GM21360 (cell line): ENCODE measurements at regions not wholly inside any gene's neighbourhood (a gene's known extent, or its start where the extent isn't known, plus 50 kb on each side); places are given as distances from the start of the nearest gene placed in this dataset.

ENCODE experiments used
- ATAC-seq: cut with Tn5 transposase; IDR thresholded peaks from one replicate; pipeline ENCODE4 v1.9.1; 2021; ENCODE audit warnings: mild to moderate bottlenecking, moderate library complexity; ENCODE audit not compliant: unreplicated experiment

GRCh38 chr17:65446838-65447526, 114.5 kb downstream of the AXIN2 start:
- ATAC-seq = no peak

DNA sequence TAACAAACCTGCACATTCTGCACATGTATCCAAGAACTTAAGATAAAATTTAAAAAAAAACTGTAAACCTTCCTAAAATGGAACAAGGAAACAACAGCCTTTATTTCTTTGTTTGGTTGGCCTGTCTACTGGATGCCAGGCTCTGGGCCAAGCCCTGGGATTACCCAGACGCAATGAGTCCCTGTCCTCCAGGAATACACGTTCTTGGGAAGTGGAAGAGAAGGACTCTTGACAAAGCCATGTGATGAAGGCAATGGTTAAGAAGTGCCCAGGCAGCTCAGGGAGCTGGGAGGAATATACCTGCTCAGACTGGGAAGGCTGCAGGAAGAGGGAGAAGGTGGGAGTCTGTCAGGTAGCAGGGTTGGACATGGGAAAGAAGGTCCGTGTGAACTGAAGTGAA, 115.4 kb downstream of the AXIN2 start:
- ATAC-seq = no peak

DNA sequence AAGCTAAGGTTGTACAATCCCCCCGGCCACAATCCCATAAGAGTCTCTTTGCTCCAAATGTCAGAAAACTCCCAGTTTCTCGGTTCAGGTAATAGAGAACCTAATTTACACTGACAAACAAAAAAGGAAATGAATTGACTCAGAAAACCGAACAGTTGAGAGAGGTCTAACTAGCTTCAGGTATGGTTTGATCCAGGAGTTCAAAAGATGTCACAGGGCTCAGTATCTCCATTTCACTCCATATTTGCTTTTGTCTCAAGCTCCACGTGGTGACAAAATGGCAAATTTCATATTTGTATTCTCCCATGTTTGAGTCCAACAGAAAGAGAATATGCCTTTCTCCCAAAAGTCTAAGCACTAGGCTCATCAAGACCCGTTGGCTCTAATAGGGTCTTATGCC, 117.4 kb downstream of the AXIN2 start:
- no peak for ATAC-seq

DNA sequence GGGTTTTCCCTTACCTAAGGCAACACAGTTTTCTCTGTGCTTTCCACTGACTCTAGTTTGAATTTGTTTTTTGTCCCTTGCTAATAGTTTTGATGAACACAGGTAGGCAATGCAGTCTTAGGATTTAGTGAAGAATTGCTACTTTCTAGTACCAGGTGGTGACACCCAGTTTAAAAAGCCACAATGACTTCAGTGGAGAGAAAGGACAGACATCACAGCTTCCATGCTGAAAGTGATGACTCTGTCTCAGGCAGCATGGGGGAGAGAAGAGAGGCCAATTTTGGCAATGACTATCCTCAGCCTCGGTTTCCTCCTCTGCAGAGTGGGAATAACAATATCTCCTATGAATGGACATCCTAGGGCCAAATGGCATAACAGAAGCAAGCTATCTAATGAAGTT, 118.8 kb downstream of the AXIN2 start:
- no peak for ATAC-seq

GRCh38 chr17:65442250-65442649, 119.2 kb downstream of the AXIN2 start:
- ATAC-seq = no peak

DNA sequence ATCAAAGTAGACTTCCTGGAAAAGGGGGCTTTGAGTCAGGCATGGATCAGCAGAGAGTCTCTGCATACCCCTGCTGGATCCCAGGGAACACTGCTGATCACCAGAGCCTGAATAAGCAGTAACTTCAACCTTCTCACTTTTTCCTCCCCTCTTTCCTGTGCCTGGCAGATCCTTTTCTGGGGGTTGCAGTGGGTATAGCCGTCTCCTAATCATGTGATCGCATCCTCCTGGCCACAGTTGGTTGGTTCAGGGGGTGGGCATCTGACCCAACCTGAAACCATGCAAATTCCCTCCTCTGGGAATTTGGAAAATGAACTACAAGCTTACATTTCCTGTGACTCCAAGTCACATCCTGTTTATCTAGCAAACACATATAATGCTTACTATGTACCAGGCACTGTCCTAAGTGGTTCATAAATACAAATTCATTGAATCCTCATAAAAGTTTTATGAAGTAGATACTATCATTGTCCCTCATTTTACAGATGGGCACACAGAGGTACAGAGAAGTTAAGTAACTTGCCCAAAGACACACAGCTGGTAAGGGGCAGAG, 120.3 kb downstream of the AXIN2 start:
- ATAC-seq = no peak

GRCh38 chr17:65438708-65439294, 122.6 kb downstream of the AXIN2 start:
- no peak for ATAC-seq

DNA sequence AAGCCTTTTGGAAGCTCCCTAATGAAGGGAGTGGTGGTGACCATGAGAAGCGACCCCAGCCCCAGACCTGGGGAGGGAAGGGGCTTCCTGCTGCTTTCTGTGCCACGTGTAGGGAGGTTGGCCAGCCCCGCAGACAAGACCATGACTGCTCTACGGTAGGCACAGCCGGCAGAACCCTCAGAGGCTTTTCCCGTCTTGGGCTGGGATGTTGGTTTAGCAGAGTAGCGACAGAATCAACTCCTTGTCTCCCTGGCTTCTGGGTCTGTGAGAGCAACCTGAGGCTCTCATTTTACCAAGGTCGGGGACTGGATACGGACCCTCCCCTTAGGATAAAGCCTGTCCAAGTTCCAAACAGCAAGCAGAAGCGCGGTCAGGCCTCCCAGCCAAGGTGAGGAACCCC, 123.3 kb downstream of the AXIN2 start:
- no peak for ATAC-seq

GRCh38 chr17:65436871-65437270, 124.6 kb downstream of the AXIN2 start:
- ATAC-seq = no peak

DNA sequence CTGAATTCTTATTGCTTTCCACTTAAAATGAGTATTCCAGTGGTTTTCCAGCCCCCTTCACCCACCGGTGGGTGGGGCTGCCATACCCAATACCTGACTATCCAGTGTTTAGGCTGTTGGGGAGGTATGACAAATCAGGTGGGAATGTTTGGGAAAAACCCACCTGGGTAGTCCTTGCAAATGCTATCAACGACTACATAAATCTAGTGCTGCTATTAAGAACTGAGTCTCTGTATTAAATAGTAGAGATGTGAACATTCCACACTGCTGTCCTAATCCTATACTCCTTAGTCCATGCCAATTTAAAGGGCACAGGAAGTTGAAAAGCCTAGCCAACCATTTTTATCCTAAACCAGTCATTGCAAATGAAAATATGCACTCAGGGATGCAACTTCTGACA, 126.6 kb downstream of the AXIN2 start:
- no peak for ATAC-seq

DNA sequence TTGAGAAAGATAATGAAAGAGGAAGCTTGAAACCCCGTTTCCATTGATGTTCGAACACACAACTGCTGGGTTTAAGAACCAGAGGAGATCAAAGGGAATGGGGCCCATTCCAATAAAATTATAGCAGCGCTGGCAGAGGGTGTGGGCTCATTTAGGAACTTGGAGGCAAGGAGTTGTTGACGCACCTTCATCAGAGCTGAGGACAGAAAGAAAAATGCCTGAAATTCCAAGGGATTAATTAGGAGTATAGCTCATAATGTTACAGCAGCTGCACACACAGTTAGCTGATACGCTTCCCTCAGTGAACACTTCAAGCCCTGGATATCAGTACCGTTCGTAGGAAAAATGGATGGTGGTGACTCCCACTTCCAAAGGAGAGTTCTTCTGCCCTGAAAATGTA, 127.2 kb downstream of the AXIN2 start:
- no peak for ATAC-seq

GRCh38 chr17:65433592-65433991, 127.9 kb downstream of the AXIN2 start:
- ATAC-seq = no peak

- ATAC-seq = no peak
Measured at GRCh38 chr17:65433157-65433556, 128.3 kb downstream of the AXIN2 start.

GRCh38 chr17:65431116-65431515, 130.3 kb downstream of the AXIN2 start:
- no peak for ATAC-seq

- no peak for ATAC-seq
Measured at GRCh38 chr17:65430209-65430833, 131.1 kb downstream of the AXIN2 start.

GRCh38 chr17:65423346-65424140, 137.9 kb downstream of the AXIN2 start:
- ATAC-seq = no peak

GRCh38 chr17:65418622-65419021, 142.8 kb downstream of the AXIN2 start:
- no peak for ATAC-seq

DNA sequence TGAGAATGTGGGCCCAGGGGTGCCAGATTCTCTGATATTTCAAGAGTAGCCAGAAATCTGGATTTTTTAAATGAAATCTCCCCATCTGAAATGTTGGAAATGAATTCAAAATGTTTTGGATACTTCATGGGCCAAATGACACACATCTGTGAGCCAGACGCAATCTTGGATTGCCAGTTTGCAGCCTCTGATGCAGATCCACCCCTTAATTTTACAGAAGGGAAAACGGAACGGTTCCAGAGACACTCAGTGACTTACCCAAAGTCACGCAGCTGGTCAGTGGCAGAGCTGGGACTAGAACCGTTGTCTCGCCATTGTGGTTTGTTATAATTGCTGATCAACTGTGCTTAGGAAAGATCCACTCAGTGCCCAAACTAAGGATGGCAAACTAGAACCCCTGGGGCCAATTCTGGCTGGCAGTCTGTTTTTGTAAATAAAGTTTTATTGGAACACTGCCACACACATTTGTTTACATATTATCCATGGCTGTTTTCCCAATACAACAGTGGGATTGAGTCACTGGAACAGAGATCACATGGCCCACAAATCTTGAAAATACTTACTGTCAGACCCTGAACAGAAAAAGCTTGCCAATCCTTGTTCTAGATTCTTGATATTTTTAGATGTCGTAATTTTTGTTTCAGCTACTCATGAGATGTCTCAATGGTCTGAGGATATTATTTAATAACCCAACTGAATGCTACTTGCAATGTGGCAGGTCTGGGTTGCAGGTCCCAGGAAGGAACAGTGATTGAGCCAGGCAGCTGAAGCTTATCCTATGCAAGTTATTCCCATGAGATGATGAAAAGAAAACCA, 143.8 kb downstream of the AXIN2 start:
- no peak for ATAC-seq

DNA sequence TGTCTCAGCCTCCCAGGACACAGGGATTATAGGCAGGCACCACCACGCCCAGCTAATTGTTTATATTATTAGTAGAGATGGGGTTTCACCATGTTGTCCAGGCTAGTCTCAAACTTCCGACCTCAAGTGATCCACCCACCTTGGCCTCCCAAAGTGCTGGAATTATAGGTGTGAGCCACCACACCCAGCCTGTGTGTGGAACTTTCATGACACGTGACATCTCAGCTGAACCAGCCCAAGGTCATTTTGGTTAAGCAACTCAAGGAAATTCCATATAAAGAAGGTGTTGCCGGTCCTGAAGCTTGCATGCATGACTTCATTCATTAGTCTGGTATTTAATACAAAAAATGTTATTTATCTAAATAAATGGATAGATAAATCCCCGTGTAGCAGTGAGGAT, 145.5 kb downstream of the AXIN2 start:
- no peak for ATAC-seq

- ATAC-seq = no peak
Measured at GRCh38 chr17:65413390-65413789, 148.1 kb downstream of the AXIN2 start.

- ATAC-seq = no peak
Measured at GRCh38 chr17:65409381-65409780, 152.1 kb downstream of the AXIN2 start.
